Prostate gland (tissue), 2 donors: ENCODE measurements at regions not wholly inside any gene's neighbourhood (a gene's known extent, or its start where the extent isn't known, plus 50 kb on each side); places are given as distances from the start of the nearest gene placed in this dataset.

ENCODE experiments used
- CTCF ChIP-seq, 4 experiments: fragments of 200-600 bp in 2 of 4; fragments of 450-650 bp in 2 of 4; sonication (generic) in 2 of 4; IDR thresholded peaks; 1 replicate in 3 of 4; 2 replicates in 1 of 4; pipeline ENCODE4 v1.5.1; 2016 to 2019; ENCODE audit warnings: antibody characterized with exemption in 4 of 4, mild to moderate bottlenecking in 2 of 4, moderate library complexity in 2 of 4
- POLR2A ChIP-seq: fragments of 450-650 bp; IDR thresholded peaks from one replicate; pipeline ENCODE4 v1.6.1; 2016; ENCODE audit warnings: antibody characterized with exemption, mild to moderate bottlenecking
- POLR2AphosphoS5 ChIP-seq: sonication (generic); formaldehyde crosslinking; IDR thresholded peaks from one replicate; pipeline ENCODE4 v1.6.1; 2017; ENCODE audit warnings: antibody characterized with exemption

GRCh38 chr9:95587021-95587964, 70.5 kb upstream of the PTCH1 start:
- TF ChIP-seq POLR2A (no peak), CTCF (IDR thresholded peaks at IDR 0.05) (no peak), POLR2AphosphoS5 (no peak)
